ENCODE measurements at regions not wholly inside any gene's neighbourhood (a gene's known extent, or its start where the extent isn't known, plus 50 kb on each side); places are given as distances from the start of the nearest gene placed in this dataset.

DNA sequence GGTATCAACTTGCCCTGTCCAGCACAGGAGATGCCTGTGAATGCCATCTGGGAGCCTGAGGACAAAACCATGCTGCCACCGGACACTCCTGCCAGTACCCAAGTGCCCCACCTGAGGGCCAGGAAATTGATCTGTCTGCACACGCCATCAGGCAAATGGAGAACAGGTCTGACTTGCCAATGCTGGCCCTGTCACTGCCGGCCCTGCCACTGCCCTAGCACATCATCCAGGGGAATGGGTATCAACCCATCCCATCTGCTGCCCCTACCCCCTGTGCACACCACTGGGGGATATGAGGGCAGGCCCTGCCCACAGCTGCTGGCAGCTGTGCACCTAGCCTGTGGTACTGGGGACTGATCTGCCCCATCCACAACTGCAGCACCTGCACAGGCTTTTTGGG, 1081.6 kb upstream of the EYS start:
- TF ChIP-seq, protein P1, sequence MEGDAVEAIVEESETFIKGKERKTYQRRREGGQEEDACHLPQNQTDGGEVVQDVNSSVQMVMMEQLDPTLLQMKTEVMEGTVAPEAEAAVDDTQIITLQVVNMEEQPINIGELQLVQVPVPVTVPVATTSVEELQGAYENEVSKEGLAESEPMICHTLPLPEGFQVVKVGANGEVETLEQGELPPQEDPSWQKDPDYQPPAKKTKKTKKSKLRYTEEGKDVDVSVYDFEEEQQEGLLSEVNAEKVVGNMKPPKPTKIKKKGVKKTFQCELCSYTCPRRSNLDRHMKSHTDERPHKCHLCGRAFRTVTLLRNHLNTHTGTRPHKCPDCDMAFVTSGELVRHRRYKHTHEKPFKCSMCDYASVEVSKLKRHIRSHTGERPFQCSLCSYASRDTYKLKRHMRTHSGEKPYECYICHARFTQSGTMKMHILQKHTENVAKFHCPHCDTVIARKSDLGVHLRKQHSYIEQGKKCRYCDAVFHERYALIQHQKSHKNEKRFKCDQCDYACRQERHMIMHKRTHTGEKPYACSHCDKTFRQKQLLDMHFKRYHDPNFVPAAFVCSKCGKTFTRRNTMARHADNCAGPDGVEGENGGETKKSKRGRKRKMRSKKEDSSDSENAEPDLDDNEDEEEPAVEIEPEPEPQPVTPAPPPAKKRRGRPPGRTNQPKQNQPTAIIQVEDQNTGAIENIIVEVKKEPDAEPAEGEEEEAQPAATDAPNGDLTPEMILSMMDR (IDR thresholded peaks at IDR 0.05) = no peak
- no peak for TF ChIP-seq POLR2A (IDR thresholded peaks at IDR 0.05)
